ENCODE measurements at regions not wholly inside any gene's neighbourhood (a gene's known extent, or its start where the extent isn't known, plus 50 kb on each side); places are given as distances from the start of the nearest gene placed in this dataset.

DNA sequence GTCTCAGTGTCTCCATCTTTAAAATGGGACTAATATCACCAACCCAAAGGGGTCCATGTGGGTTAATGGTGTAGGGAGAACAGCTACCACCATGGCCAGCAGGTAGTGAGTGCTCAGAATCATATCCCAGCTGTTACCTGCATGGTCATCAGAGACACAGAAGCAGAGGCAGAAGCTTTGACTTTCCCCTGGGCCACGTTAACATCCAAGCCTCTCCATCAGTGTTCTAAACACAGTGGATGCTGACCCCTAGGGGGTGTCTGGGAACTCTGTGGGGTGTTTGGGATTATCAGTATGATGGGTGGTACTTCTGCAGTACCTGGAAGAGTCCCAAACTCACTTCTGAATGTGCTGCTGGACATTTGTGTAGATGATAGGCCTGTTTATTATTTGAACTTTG, 93.6 kb downstream of the GYPC start:
- TF ChIP-seq, protein P1, sequence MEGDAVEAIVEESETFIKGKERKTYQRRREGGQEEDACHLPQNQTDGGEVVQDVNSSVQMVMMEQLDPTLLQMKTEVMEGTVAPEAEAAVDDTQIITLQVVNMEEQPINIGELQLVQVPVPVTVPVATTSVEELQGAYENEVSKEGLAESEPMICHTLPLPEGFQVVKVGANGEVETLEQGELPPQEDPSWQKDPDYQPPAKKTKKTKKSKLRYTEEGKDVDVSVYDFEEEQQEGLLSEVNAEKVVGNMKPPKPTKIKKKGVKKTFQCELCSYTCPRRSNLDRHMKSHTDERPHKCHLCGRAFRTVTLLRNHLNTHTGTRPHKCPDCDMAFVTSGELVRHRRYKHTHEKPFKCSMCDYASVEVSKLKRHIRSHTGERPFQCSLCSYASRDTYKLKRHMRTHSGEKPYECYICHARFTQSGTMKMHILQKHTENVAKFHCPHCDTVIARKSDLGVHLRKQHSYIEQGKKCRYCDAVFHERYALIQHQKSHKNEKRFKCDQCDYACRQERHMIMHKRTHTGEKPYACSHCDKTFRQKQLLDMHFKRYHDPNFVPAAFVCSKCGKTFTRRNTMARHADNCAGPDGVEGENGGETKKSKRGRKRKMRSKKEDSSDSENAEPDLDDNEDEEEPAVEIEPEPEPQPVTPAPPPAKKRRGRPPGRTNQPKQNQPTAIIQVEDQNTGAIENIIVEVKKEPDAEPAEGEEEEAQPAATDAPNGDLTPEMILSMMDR (IDR thresholded peaks at IDR 0.05): no peak
- TF ChIP-seq POLR2A (IDR thresholded peaks at IDR 0.05): no peak

All from right lobe of liver (tissue), 4 donors.